DND-41 (cell line): ENCODE measurements at regions not wholly inside any gene's neighbourhood (a gene's known extent, or its start where the extent isn't known, plus 50 kb on each side); places are given as distances from the start of the nearest gene placed in this dataset.

Experiments used
- EZH2 ChIP-seq: IDR thresholded peaks from 3 replicates; pipeline ENCODE4 v1.6.1; 2012; ENCODE audit warnings: borderline replicate concordance, low read depth, mild to moderate bottlenecking, moderate library complexity, low read length, inconsistent platforms; ENCODE audit not compliant: severe bottlenecking
- TF ChIP-seq, protein P1 (sequence below): IDR thresholded peaks from 2 replicates; pipeline ENCODE4 v1.5.1; 2012; ENCODE audit warnings: borderline replicate concordance, low read length, moderate library complexity, mild to moderate bottlenecking; ENCODE audit not compliant: poor library complexity, severe bottlenecking; ENCODE audit errors: extremely low read depth

DNA sequence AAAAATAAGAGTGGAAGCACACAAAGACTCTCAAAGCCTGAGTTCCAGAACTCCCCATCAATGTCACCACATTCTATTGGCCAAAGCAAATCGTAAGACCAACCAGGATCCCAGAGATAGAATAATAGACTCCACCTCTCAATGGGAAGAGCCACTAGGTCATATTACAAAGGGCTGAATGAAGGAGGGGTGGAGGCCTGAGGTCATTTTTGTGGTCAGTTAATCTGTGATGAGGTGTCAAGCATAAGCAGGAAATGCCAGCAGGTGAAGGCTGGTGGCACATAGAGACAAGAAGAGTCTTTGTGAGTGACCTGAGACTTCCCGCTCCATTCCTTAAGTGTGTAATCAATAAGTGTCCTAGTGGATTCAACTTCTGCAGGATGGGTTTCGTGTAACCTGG lies 144.3 kb downstream of the TFCP2L1 start:
- TF ChIP-seq, protein P1, sequence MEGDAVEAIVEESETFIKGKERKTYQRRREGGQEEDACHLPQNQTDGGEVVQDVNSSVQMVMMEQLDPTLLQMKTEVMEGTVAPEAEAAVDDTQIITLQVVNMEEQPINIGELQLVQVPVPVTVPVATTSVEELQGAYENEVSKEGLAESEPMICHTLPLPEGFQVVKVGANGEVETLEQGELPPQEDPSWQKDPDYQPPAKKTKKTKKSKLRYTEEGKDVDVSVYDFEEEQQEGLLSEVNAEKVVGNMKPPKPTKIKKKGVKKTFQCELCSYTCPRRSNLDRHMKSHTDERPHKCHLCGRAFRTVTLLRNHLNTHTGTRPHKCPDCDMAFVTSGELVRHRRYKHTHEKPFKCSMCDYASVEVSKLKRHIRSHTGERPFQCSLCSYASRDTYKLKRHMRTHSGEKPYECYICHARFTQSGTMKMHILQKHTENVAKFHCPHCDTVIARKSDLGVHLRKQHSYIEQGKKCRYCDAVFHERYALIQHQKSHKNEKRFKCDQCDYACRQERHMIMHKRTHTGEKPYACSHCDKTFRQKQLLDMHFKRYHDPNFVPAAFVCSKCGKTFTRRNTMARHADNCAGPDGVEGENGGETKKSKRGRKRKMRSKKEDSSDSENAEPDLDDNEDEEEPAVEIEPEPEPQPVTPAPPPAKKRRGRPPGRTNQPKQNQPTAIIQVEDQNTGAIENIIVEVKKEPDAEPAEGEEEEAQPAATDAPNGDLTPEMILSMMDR: no peak
- TF ChIP-seq EZH2: no peak
